Hepatocyte (in vitro differentiated cells): ENCODE measurements at regions not wholly inside any gene's neighbourhood (a gene's known extent, or its start where the extent isn't known, plus 50 kb on each side); places are given as distances from the start of the nearest gene placed in this dataset.

Source experiments
- DNase-seq: peaks from one replicate; pipeline ENCODE4 v3.0.0-alpha.2; 2016; ENCODE audit warnings: low spot score
- H2AFZ ChIP-seq: fragments of 200-600 bp; sonication (generic); 2 replicates; pipeline ENCODE4 v1.6.0; 2016; ENCODE audit warnings: antibody characterized with exemption, mild to moderate bottlenecking
- H3K27ac ChIP-seq: fragments of 200-600 bp; sonication (generic); 2 replicates; pipeline ENCODE4 v1.5.1; 2016; ENCODE audit warnings: mild to moderate bottlenecking
- H3K27me3 ChIP-seq: fragments of 200-600 bp; sonication (generic); 2 replicates; pipeline ENCODE4 v1.6.1; 2016
- H3K36me3 ChIP-seq: fragments of 200-600 bp; sonication (generic); replicated peaks from 2 replicates; pipeline ENCODE4 v1.5.1; 2016; ENCODE audit warnings: low read depth; ENCODE audit not compliant: insufficient read depth
- H3K4me1 ChIP-seq: fragments of 200-600 bp; sonication (generic); 2 replicates; pipeline ENCODE4 v1.5.1; 2016; ENCODE audit warnings: mild to moderate bottlenecking, moderate library complexity; ENCODE audit not compliant: insufficient read depth
- H3K4me2 ChIP-seq: fragments of 200-600 bp; sonication (generic); 2 replicates; pipeline ENCODE4 v1.6.0; 2016
- H3K4me3 ChIP-seq: fragments of 200-600 bp; sonication (generic); 2 replicates; pipeline ENCODE4 v1.5.1; 2016; ENCODE audit warnings: mild to moderate bottlenecking
- H3K79me2 ChIP-seq: fragments of 200-600 bp; sonication (generic); 2 replicates; pipeline ENCODE4 v1.6.0; 2017; ENCODE audit warnings: mild to moderate bottlenecking
- H3K9me2 ChIP-seq: fragments of 200-600 bp; sonication (generic); replicated peaks from 2 replicates; pipeline ENCODE4 v1.6.0; 2017; ENCODE audit warnings: mild to moderate bottlenecking; ENCODE audit not compliant: insufficient read depth
- H3K9me3 ChIP-seq: fragments of 200-600 bp; sonication (generic); 2 replicates; pipeline ENCODE4 v1.5.1; 2016; ENCODE audit warnings: low read depth, mild to moderate bottlenecking
- H4K20me1 ChIP-seq: fragments of 200-600 bp; sonication (generic); 2 replicates; pipeline ENCODE4 v1.6.0; 2016; ENCODE audit warnings: mild to moderate bottlenecking; ENCODE audit not compliant: insufficient read depth, poor library complexity, severe bottlenecking
- EZH2 ChIP-seq: fragments of 200-600 bp; sonication (generic); IDR thresholded peaks from 2 replicates; pipeline ENCODE4 v1.6.1; 2016; ENCODE audit warnings: antibody characterized with exemption, mild to moderate bottlenecking, borderline replicate concordance
- EZH2phosphoT487 ChIP-seq: fragments of 200-600 bp; sonication (generic); IDR thresholded peaks from one replicate; pipeline ENCODE4 v1.6.1; 2018; ENCODE audit warnings: antibody characterized with exemption, mild to moderate bottlenecking, low read depth, moderate library complexity; ENCODE audit not compliant: unreplicated experiment, severe bottlenecking
- WGBS: methylation state at CpG from one replicate; pipeline ENCODE4 v1.1.6; 2016; ENCODE audit warnings: low lambda C conversion rate; ENCODE audit errors: missing lambda C conversion rate; 5-methylcytosine and 5-hydroxymethylcytosine counted together
- TF ChIP-seq, protein P1 (sequence below): fragments of 200-600 bp; sonication (generic); IDR thresholded peaks from 2 replicates; pipeline ENCODE4 v1.5.1; 2016; ENCODE audit warnings: antibody characterized with exemption, mild to moderate bottlenecking; ENCODE audit not compliant: poor library complexity

- Histone ChIP-seq H3K27me3 (no peaks in the 10 kb centered on the region), H4K20me1 (no peaks in the 10 kb centered on the region), H3K4me1 (peaks cover 13% of the 10 kb centered on the region), H2AFZ (no peak overlapping the region), H3K79me2 (no peaks in the 10 kb centered on the region), H3K27ac (no peak overlapping the region), H3K4me2 (no peak overlapping the region), H3K9me3 (no peaks in the 10 kb centered on the region), H3K9me2 (no peaks in the 10 kb centered on the region), H3K4me3 (no peak overlapping the region), H3K36me3 (no peaks in the 10 kb centered on the region)
- DNase-seq: no peak
- WGBS: 93% methylated on average over 3 of the region's 3 CpGs
- TF ChIP-seq EZH2: no peak
- TF ChIP-seq, protein P1, sequence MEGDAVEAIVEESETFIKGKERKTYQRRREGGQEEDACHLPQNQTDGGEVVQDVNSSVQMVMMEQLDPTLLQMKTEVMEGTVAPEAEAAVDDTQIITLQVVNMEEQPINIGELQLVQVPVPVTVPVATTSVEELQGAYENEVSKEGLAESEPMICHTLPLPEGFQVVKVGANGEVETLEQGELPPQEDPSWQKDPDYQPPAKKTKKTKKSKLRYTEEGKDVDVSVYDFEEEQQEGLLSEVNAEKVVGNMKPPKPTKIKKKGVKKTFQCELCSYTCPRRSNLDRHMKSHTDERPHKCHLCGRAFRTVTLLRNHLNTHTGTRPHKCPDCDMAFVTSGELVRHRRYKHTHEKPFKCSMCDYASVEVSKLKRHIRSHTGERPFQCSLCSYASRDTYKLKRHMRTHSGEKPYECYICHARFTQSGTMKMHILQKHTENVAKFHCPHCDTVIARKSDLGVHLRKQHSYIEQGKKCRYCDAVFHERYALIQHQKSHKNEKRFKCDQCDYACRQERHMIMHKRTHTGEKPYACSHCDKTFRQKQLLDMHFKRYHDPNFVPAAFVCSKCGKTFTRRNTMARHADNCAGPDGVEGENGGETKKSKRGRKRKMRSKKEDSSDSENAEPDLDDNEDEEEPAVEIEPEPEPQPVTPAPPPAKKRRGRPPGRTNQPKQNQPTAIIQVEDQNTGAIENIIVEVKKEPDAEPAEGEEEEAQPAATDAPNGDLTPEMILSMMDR: no peak
- TF ChIP-seq EZH2phosphoT487: no peak
These were observed 107.6 kb upstream of the EGLN3 start for GRCh38 chr14:34058510-34058909.

DNA sequence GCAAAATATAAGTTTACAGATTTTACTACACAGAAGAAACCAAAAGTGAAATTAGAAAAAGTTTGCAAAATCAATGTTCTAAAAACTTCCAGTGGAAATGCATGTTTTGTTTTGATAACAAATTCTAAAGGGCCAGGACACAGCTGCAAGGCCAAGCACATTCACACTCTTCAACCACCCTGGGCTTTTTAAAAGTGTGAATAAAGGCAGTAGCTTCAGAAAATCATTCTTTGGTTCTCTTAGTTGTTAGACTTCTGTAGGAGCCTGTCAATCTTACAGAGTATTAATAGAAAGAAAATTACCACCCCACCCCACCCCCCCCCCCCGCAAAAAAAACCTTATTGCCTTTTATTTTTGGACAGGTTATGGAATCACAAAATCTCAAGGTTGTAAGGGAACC, 105.2 kb upstream of the EGLN3 start:
- no peak for DNase-seq
- no peaks in the 10 kb centered on the region for H4K20me1 ChIP-seq
- H3K27ac ChIP-seq: no peak overlapping the region
- 75% methylated on average over 1 of the region's 1 CpG for WGBS
- TF ChIP-seq EZH2: no peak
- no peaks in the 10 kb centered on the region for H3K27me3 ChIP-seq
- no peaks in the 10 kb centered on the region for H3K9me2 ChIP-seq
- H3K4me2 ChIP-seq: no peak overlapping the region
- H3K79me2 ChIP-seq: no peaks in the 10 kb centered on the region
- H3K36me3 ChIP-seq: no peaks in the 10 kb centered on the region
- no peak overlapping the region for H2AFZ ChIP-seq
- peaks cover 13% of the 10 kb centered on the region for H3K4me1 ChIP-seq
- H3K4me3 ChIP-seq: no peak overlapping the region
- no peaks in the 10 kb centered on the region for H3K9me3 ChIP-seq

DNA sequence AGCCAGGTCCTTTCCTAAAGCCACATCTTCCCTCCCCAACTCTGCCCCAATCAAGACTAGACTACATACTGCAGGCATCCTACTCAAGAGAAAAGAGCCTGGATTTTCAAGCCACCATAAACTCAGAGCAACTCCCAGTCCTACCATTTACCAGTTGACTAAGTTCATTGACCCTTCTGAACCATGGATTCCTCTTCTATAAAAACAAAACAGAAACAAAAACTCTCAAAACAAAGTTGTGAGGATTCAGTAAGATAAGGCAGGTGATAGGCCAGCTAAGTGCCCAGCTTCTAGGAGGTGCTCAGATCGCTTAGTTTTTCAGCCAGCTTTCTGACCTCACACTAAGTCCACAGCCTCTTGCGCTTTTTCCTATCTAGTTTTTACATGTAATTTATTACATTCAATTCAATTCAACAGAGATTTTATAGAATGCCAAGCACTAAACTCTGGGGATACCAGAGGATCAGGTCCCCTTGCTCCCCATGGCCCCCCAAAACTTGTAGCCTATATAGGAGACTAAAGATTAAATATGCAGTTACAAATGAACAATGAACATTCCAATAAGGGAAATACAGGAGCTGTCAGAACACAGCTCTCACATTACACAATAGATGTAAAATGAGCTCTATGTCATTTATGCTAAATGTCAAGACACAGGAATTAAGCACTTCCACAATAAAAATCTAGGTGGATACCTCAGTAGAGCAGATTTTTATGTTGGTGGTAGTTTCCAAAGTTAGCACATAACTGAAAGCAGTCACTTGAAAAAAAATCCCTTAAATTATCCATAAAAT, 104.5 kb upstream of the EGLN3 start:
- 89% methylated on average over 2 of the region's 2 CpGs for WGBS
- Histone ChIP-seq H3K4me3 (no peak overlapping the region), H3K4me1 (peaks cover 7% of the 10 kb centered on the region), H3K9me2 (no peaks in the 10 kb centered on the region), H3K27me3 (no peaks in the 10 kb centered on the region), H4K20me1 (no peaks in the 10 kb centered on the region), H3K36me3 (no peaks in the 10 kb centered on the region), H3K79me2 (no peaks in the 10 kb centered on the region), H3K4me2 (no peak overlapping the region), H3K27ac (no peak overlapping the region), H2AFZ (no peak overlapping the region), H3K9me3 (no peaks in the 10 kb centered on the region)
- TF ChIP-seq EZH2phosphoT487: no peak
- TF ChIP-seq, protein P1: no peak
- no peak for TF ChIP-seq EZH2
- no peak for DNase-seq

DNA sequence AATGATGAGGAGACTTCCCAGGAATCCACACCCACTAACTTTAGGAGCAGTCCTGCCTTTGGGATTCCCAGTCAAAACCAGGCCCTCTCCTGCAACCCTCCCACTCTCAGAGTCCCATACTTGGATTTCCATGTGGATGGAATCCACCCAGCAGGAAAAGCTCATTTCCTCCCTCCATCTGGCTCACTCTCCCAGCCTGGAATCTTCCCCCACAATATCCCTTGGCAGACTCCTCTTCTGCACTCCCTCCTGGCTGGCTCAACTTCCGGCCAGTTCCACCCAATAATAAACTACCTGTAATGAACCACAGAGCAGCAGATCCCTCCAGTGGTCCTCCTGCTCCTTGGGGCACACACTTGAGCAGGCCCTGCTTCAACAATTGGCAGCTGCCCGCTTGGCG, 102.8 kb upstream of the EGLN3 start:
- Histone ChIP-seq H3K27me3 (no peaks in the 10 kb centered on the region), H4K20me1 (no peaks in the 10 kb centered on the region), H2AFZ (no peak overlapping the region), H3K79me2 (no peaks in the 10 kb centered on the region), H3K36me3 (no peaks in the 10 kb centered on the region), H3K9me2 (no peaks in the 10 kb centered on the region), H3K4me2 (no peak overlapping the region), H3K4me3 (no peak overlapping the region), H3K27ac (no peak overlapping the region), H3K9me3 (no peaks in the 10 kb centered on the region), H3K4me1 (peaks cover 3% of the 10 kb centered on the region)
- WGBS: 85% methylated on average over 3 of the region's 3 CpGs
- TF ChIP-seq EZH2: no peak
- no peak for TF ChIP-seq EZH2phosphoT487
- TF ChIP-seq, protein P1: no peak
- DNase-seq: no peak
